SK-N-SH treated with all-trans-retinoic acid at 6 μM for 48 hours (cell line): ENCODE measurements at regions not wholly inside any gene's neighbourhood (a gene's known extent, or its start where the extent isn't known, plus 50 kb on each side); places are given as distances from the start of the nearest gene placed in this dataset.

Source experiments
- RARB ChIP-seq: fragments of 250-450 bp; sonication (Bioruptor Pico); IDR thresholded peaks from 2 replicates; pipeline ENCODE4 v1.8.0; 2021; ENCODE audit warnings: mild to moderate bottlenecking, moderate library complexity
- TCF4 ChIP-seq: fragments of 250-450 bp; sonication (Bioruptor Pico); IDR thresholded peaks from 2 replicates; pipeline ENCODE4 v1.8.0; 2021; ENCODE audit warnings: mild to moderate bottlenecking, moderate library complexity, borderline replicate concordance

DNA sequence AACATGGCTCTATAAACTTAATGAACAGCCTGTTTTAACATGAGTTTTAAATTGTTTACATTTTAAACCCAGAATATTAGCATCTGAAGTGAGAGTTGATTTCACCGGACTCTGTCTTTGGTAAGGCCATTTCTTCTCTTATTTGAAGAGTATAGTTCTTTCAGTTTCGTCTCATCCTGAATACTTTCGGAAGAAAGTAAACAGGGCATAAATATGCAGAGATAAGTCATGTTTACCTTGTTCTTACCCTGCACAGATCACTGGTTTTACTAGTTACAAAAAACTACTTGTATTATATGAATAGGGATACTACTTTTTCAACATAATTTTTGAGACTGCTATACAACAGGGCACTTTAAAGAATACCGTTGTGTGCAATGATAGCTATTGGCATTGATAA, 656.3 kb upstream of the ZNF608 start:
- TF ChIP-seq RARB (CRISPR knock-in tag) (no peak), TCF4 (CRISPR knock-in tag) (no peak)
